Mesendoderm (in vitro differentiated cells): ENCODE measurements at regions not wholly inside any gene's neighbourhood (a gene's known extent, or its start where the extent isn't known, plus 50 kb on each side); places are given as distances from the start of the nearest gene placed in this dataset.

Experiments used
- DNase-seq: peaks from one replicate; pipeline ENCODE4 v3.0.0; 2013
- H2AK5ac ChIP-seq: 2 replicates; pipeline ENCODE4 v1.6.1; 2013; ENCODE audit warnings: low read length, inconsistent platforms
- H2BK120ac ChIP-seq: 2 replicates; pipeline ENCODE4 v1.6.1; 2013; ENCODE audit warnings: low read depth, mild to moderate bottlenecking, low read length, moderate library complexity, mixed read lengths
- H2BK15ac ChIP-seq: replicated peaks from 2 replicates; pipeline ENCODE4 v1.6.1; 2013; ENCODE audit warnings: low read depth, mild to moderate bottlenecking, moderate library complexity
- H2BK5ac ChIP-seq: 2 replicates; pipeline ENCODE4 v1.6.1; 2013; ENCODE audit warnings: low read length, inconsistent platforms
- H3K18ac ChIP-seq: 2 replicates; pipeline ENCODE4 v1.6.1; 2013; ENCODE audit warnings: mild to moderate bottlenecking, low read length, mixed read lengths
- H3K23ac ChIP-seq: one replicate; pipeline ENCODE4 v1.6.1; 2013; ENCODE audit warnings: low read length
- H3K27ac ChIP-seq: 2 replicates; pipeline ENCODE4 v1.5.1; 2013; ENCODE audit warnings: low read depth, mild to moderate bottlenecking, inconsistent platforms, low read length, moderate library complexity
- H3K27me3 ChIP-seq: 2 replicates; pipeline ENCODE4 v1.6.1; 2013; ENCODE audit warnings: low read length, control low read depth, mild to moderate bottlenecking, inconsistent platforms; ENCODE audit not compliant: insufficient read depth, poor library complexity
- H3K36me3 ChIP-seq: 2 replicates; pipeline ENCODE4 v1.6.1; 2013; ENCODE audit warnings: low read length, inconsistent platforms; ENCODE audit not compliant: control insufficient read depth, insufficient read depth
- H3K4ac ChIP-seq: one replicate; pipeline ENCODE4 v1.6.1; 2013; ENCODE audit warnings: low read depth, mild to moderate bottlenecking, low read length, moderate library complexity
- H3K4me1 ChIP-seq: 2 replicates; pipeline ENCODE4 v1.6.1; 2013; ENCODE audit warnings: low read depth, low read length, inconsistent platforms; ENCODE audit not compliant: control insufficient read depth
- H3K4me2 ChIP-seq: 2 replicates; pipeline ENCODE4 v1.6.1; 2013; ENCODE audit warnings: low read length
- H3K4me3 ChIP-seq: 2 replicates; pipeline ENCODE4 v1.5.1; 2013; ENCODE audit warnings: mild to moderate bottlenecking, low read length
- H3K56ac ChIP-seq: one replicate; pipeline ENCODE4 v1.6.1; 2013; ENCODE audit warnings: low read length
- H3K79me1 ChIP-seq: 2 replicates; pipeline ENCODE4 v1.6.1; 2013; ENCODE audit warnings: low read length, inconsistent platforms
- H3K79me2 ChIP-seq: 2 replicates; pipeline ENCODE4 v1.6.1; 2013; ENCODE audit warnings: mild to moderate bottlenecking, low read length; ENCODE audit not compliant: control insufficient read depth, insufficient read depth
- H3K9ac ChIP-seq: 2 replicates; pipeline ENCODE4 v1.6.1; 2013; ENCODE audit warnings: low read length, inconsistent platforms
- H4K5ac ChIP-seq: one replicate; pipeline ENCODE4 v1.6.1; 2013; ENCODE audit warnings: low read length
- H4K8ac ChIP-seq: one replicate; pipeline ENCODE4 v1.6.1; 2013; ENCODE audit warnings: low read depth, mild to moderate bottlenecking, control low read depth, low read length, moderate library complexity
- WGBS: extraction: QIAGEN DNeasy Blood & Tissue Kit; methylation state at CpG from one replicate; pipeline ENCODE4 v1.1.7; 2013; ENCODE audit warnings: low lambda C conversion rate, missing lambda C conversion rate; ENCODE audit not compliant: insufficient coverage; ENCODE audit errors: extremely low coverage; 5-methylcytosine and 5-hydroxymethylcytosine counted together

GRCh38 chr11:32323814-32324130, 111.6 kb downstream of the WT1 start:
- H2AK5ac ChIP-seq = no peak overlapping the region
- no peak overlapping the region for H3K9ac ChIP-seq
- no peak overlapping the region for H3K27ac ChIP-seq
- no peak for DNase-seq
- no peaks in the 10 kb centered on the region for H3K4me1 ChIP-seq
- no peaks in the 10 kb centered on the region for H3K27me3 ChIP-seq
- no peaks in the 10 kb centered on the region for H3K36me3 ChIP-seq
- H3K79me1 ChIP-seq = no peaks in the 10 kb centered on the region
- H2BK120ac ChIP-seq = no peak overlapping the region
- no peak overlapping the region for H3K23ac ChIP-seq
- H2BK5ac ChIP-seq = no peak overlapping the region
- no peak overlapping the region for H2BK15ac ChIP-seq
- no CpG with 5 or more reads among the region's 3 CpGs for WGBS
- no peak overlapping the region for H3K4me2 ChIP-seq
- no peak overlapping the region for H3K18ac ChIP-seq
- no peak overlapping the region for H4K5ac ChIP-seq
- H3K56ac ChIP-seq = no peak overlapping the region
- no peak overlapping the region for H3K4me3 ChIP-seq
- H4K8ac ChIP-seq = no peak overlapping the region
- no peaks in the 10 kb centered on the region for H3K79me2 ChIP-seq
- no peak overlapping the region for H3K4ac ChIP-seq

GRCh38 chr11:32325187-32325586, 110.2 kb downstream of the WT1 start:
- H2BK120ac ChIP-seq = no peak overlapping the region
- H3K79me2 ChIP-seq = no peaks in the 10 kb centered on the region
- no peak overlapping the region for H2BK5ac ChIP-seq
- no peak overlapping the region for H3K27ac ChIP-seq
- no peak overlapping the region for H4K5ac ChIP-seq
- H3K4me3 ChIP-seq = no peak overlapping the region
- DNase-seq = no peak
- H3K56ac ChIP-seq = no peak overlapping the region
- no peak overlapping the region for H3K23ac ChIP-seq
- no peak overlapping the region for H3K4ac ChIP-seq
- no peak overlapping the region for H3K4me2 ChIP-seq
- H3K4me1 ChIP-seq = no peaks in the 10 kb centered on the region
- no peaks in the 10 kb centered on the region for H3K79me1 ChIP-seq
- no peak overlapping the region for H2BK15ac ChIP-seq
- H2AK5ac ChIP-seq = no peak overlapping the region
- H3K9ac ChIP-seq = no peak overlapping the region
- H4K8ac ChIP-seq = no peak overlapping the region
- H3K36me3 ChIP-seq = no peaks in the 10 kb centered on the region
- no peak overlapping the region for H3K18ac ChIP-seq
- no peaks in the 10 kb centered on the region for H3K27me3 ChIP-seq
- WGBS = no CpG with 5 or more reads among the region's 3 CpGs

- no peak overlapping the region for H2BK120ac ChIP-seq
Measured at GRCh38 chr11:32325725-32326124, 109.6 kb downstream of the WT1 start.

GRCh38 chr11:32326522-32326921, 108.8 kb downstream of the WT1 start:
- H3K23ac ChIP-seq = no peak overlapping the region
- no peak overlapping the region for H3K27ac ChIP-seq
- no peaks in the 10 kb centered on the region for H3K27me3 ChIP-seq
- no peaks in the 10 kb centered on the region for H3K36me3 ChIP-seq
- H3K56ac ChIP-seq = no peak overlapping the region
- no peak overlapping the region for H3K4me2 ChIP-seq
- WGBS = no CpG with 5 or more reads among the region's 3 CpGs
- H2BK15ac ChIP-seq = no peak overlapping the region
- no peaks in the 10 kb centered on the region for H3K4me1 ChIP-seq
- H3K18ac ChIP-seq = no peak overlapping the region
- H3K79me2 ChIP-seq = no peaks in the 10 kb centered on the region
- H3K4ac ChIP-seq = no peak overlapping the region
- no peak overlapping the region for H3K4me3 ChIP-seq
- no peaks in the 10 kb centered on the region for H3K79me1 ChIP-seq
- no peak overlapping the region for H2BK5ac ChIP-seq
- H3K9ac ChIP-seq = no peak overlapping the region
- H4K5ac ChIP-seq = no peak overlapping the region
- H2BK120ac ChIP-seq = no peak overlapping the region
- no peak overlapping the region for H2AK5ac ChIP-seq
- H4K8ac ChIP-seq = no peak overlapping the region
- no peak for DNase-seq

More at GRCh38 chr11:32325725-32326124, 109.6 kb downstream of the WT1 start:
- Histone ChIP-seq H3K36me3 (no peaks in the 10 kb centered on the region), H3K56ac (no peak overlapping the region), H3K23ac (no peak overlapping the region), H2AK5ac (no peak overlapping the region), H3K27ac (no peak overlapping the region), H3K9ac (no peak overlapping the region), H3K4me3 (no peak overlapping the region), H4K5ac (no peak overlapping the region), H3K79me1 (no peaks in the 10 kb centered on the region), H4K8ac (no peak overlapping the region), H3K27me3 (no peaks in the 10 kb centered on the region), H2BK5ac (no peak overlapping the region), H3K4me1 (no peaks in the 10 kb centered on the region), H3K79me2 (no peaks in the 10 kb centered on the region), H3K4ac (no peak overlapping the region), H3K4me2 (no peak overlapping the region), H2BK15ac (no peak overlapping the region), H3K18ac (no peak overlapping the region)
- WGBS = no CpG with 5 or more reads among the region's 2 CpGs
- DNase-seq = no peak

GRCh38 chr11:32328392-32328791, 106.9 kb downstream of the WT1 start:
- no peak overlapping the region for H4K5ac ChIP-seq
- H2BK15ac ChIP-seq = no peak overlapping the region
- H3K4ac ChIP-seq = no peak overlapping the region
- no peak for DNase-seq
- no peak overlapping the region for H2BK5ac ChIP-seq
- no peak overlapping the region for H2AK5ac ChIP-seq
- no CpG with 5 or more reads among the region's 1 CpG for WGBS
- H3K9ac ChIP-seq = no peak overlapping the region
- no peak overlapping the region for H3K4me2 ChIP-seq
- H3K36me3 ChIP-seq = no peaks in the 10 kb centered on the region
- no peak overlapping the region for H3K56ac ChIP-seq
- H3K18ac ChIP-seq = no peak overlapping the region
- H3K79me1 ChIP-seq = no peaks in the 10 kb centered on the region
- H3K79me2 ChIP-seq = no peaks in the 10 kb centered on the region
- H4K8ac ChIP-seq = no peak overlapping the region
- H3K4me3 ChIP-seq = no peak overlapping the region
- H3K27ac ChIP-seq = no peak overlapping the region
- H2BK120ac ChIP-seq = no peak overlapping the region
- H3K27me3 ChIP-seq = no peaks in the 10 kb centered on the region
- H3K23ac ChIP-seq = no peak overlapping the region
- no peaks in the 10 kb centered on the region for H3K4me1 ChIP-seq

GRCh38 chr11:32331098-32331497, 104.2 kb downstream of the WT1 start:
- Histone ChIP-seq H3K27me3 (no peaks in the 10 kb centered on the region), H3K56ac (no peak overlapping the region)
- no CpG with 5 or more reads among the region's 10 CpGs for WGBS

More at GRCh38 chr11:32331098-32331497, 104.2 kb downstream of the WT1 start:
- Histone ChIP-seq H3K27ac (no peak overlapping the region), H2AK5ac (no peak overlapping the region), H3K4ac (no peak overlapping the region), H3K79me2 (no peaks in the 10 kb centered on the region), H3K4me1 (peaks cover 2% of the 10 kb centered on the region), H2BK5ac (no peak overlapping the region), H3K4me2 (no peak overlapping the region), H3K79me1 (no peaks in the 10 kb centered on the region), H2BK120ac (no peak overlapping the region), H2BK15ac (no peak overlapping the region), H4K5ac (no peak overlapping the region), H3K4me3 (no peak overlapping the region), H3K23ac (no peak overlapping the region), H4K8ac (no peak overlapping the region), H3K36me3 (no peaks in the 10 kb centered on the region), H3K9ac (no peak overlapping the region), H3K18ac (no peak overlapping the region)
- DNase-seq = no peak
